ENCODE measurements at regions not wholly inside any gene's neighbourhood (a gene's known extent, or its start where the extent isn't known, plus 50 kb on each side); places are given as distances from the start of the nearest gene placed in this dataset.

DNA sequence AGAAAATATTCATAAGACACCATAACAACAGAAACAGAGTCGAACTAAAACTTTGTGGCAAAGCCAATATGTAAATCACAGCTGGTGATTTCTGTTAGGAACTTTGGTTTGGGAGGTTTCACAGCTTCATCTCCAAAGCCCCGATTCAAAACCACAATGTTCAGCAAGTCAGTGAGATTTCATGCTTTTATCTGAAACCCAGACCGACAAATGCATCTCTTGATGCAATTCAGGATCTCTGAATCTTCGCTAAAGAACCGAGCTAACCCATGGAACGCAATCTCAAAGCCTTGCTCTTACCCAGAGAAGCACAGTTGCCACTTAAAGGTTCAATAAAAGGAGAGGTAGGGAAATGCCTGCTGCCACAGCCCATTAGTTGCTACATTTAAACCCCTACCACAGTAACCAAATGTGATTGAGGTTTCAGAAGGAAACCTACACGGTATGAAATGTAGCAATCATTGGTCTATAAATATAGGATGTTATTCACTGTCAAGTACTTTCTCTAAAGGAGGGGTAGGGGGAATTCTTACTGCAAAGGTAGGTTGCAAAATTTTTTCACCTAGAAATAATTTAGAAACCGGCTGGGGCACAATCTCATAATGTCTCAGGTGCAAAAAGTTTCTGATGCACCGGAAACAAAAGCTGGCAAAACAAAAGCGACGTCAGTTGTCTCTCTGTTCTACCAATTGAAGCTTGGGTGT lies 381.0 kb upstream of the ARID1B start:
- TF ChIP-seq, protein P1, sequence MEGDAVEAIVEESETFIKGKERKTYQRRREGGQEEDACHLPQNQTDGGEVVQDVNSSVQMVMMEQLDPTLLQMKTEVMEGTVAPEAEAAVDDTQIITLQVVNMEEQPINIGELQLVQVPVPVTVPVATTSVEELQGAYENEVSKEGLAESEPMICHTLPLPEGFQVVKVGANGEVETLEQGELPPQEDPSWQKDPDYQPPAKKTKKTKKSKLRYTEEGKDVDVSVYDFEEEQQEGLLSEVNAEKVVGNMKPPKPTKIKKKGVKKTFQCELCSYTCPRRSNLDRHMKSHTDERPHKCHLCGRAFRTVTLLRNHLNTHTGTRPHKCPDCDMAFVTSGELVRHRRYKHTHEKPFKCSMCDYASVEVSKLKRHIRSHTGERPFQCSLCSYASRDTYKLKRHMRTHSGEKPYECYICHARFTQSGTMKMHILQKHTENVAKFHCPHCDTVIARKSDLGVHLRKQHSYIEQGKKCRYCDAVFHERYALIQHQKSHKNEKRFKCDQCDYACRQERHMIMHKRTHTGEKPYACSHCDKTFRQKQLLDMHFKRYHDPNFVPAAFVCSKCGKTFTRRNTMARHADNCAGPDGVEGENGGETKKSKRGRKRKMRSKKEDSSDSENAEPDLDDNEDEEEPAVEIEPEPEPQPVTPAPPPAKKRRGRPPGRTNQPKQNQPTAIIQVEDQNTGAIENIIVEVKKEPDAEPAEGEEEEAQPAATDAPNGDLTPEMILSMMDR (conservative IDR thresholded peaks at IDR 0.05; ENCODE audit: low read length), result no peak
- no peak for TF ChIP-seq EZH2phosphoT487 (IDR thresholded peaks at IDR 0.05; ENCODE audit: borderline replicate concordance, low read depth, low read length)

Data from OCI-LY7 (cell line).